ENCODE measurements at regions not wholly inside any gene's neighbourhood (a gene's known extent, or its start where the extent isn't known, plus 50 kb on each side); places are given as distances from the start of the nearest gene placed in this dataset.

GRCh38 chr18:76195601-76196000 is 299.4 kb downstream of the ZNF516 start:
- H3K9me2 ChIP-seq (replicated peaks; ENCODE audit: insufficient read depth, low read length): 0 out of 2 replicates have a peak, but pooled peaks cover 4% of the 10 kb centered on the region
- no peaks in the 10 kb centered on the region for H4K20me1 ChIP-seq (ENCODE audit: low read depth, low read length)
- 0 out of 2 replicates have a peak, but pooled peaks cover 5% of the 10 kb centered on the region for H3K27me3 ChIP-seq (ENCODE audit: low read length)
- H3K27ac ChIP-seq (ENCODE audit: low read depth, low read length): no peak overlapping the region
- no peaks in the 10 kb centered on the region for H3K79me2 ChIP-seq (ENCODE audit: insufficient read depth, low read length)
- H3F3A ChIP-seq (ENCODE audit: insufficient read depth): no peaks in the 10 kb centered on the region
- no peaks in the 10 kb centered on the region for H3K9me3 ChIP-seq (ENCODE audit: insufficient read depth, low read length)
- no peak overlapping the region for H3K9ac ChIP-seq (ENCODE audit: low read length)
- H3K4me2 ChIP-seq (ENCODE audit: low read depth, low read length, poor library complexity, severe bottlenecking): no peak overlapping the region
- H3K4me3 ChIP-seq (ENCODE audit: insufficient read depth, low read length, poor library complexity, severe bottlenecking): no peak overlapping the region
- TF ChIP-seq, protein P1, sequence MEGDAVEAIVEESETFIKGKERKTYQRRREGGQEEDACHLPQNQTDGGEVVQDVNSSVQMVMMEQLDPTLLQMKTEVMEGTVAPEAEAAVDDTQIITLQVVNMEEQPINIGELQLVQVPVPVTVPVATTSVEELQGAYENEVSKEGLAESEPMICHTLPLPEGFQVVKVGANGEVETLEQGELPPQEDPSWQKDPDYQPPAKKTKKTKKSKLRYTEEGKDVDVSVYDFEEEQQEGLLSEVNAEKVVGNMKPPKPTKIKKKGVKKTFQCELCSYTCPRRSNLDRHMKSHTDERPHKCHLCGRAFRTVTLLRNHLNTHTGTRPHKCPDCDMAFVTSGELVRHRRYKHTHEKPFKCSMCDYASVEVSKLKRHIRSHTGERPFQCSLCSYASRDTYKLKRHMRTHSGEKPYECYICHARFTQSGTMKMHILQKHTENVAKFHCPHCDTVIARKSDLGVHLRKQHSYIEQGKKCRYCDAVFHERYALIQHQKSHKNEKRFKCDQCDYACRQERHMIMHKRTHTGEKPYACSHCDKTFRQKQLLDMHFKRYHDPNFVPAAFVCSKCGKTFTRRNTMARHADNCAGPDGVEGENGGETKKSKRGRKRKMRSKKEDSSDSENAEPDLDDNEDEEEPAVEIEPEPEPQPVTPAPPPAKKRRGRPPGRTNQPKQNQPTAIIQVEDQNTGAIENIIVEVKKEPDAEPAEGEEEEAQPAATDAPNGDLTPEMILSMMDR (IDR thresholded peaks at IDR 0.05; ENCODE audit: insufficient read depth, low read length, poor library complexity, severe bottlenecking): no peak
- no peak for TF ChIP-seq EZH2phosphoT487 (conservative IDR thresholded peaks at IDR 0.05; ENCODE audit: low read length)
- no peak overlapping the region for H2AFZ ChIP-seq (ENCODE audit: low read depth, low read length, severe bottlenecking)
- H3K36me3 ChIP-seq (ENCODE audit: low read length): no peaks in the 10 kb centered on the region

GRCh38 chr18:76188097-76188496 is 306.9 kb downstream of the ZNF516 start:
- no peak for TF ChIP-seq EZH2phosphoT487 (conservative IDR thresholded peaks at IDR 0.05; ENCODE audit: low read length)
- TF ChIP-seq, protein P1 (IDR thresholded peaks at IDR 0.05; ENCODE audit: insufficient read depth, low read length, poor library complexity, severe bottlenecking): no peak
- Histone ChIP-seq H3K9me3 (ENCODE audit: insufficient read depth, low read length) (no peaks in the 10 kb centered on the region; the same call in 1 of the 2 replicates), H3K27ac (ENCODE audit: low read depth, low read length) (no peak overlapping the region), H3K27me3 (ENCODE audit: low read length) (0 out of 2 replicates have a peak, but pooled peaks cover 5% of the 10 kb centered on the region), H3K9me2 (replicated peaks; ENCODE audit: insufficient read depth, low read length) (no peaks in the 10 kb centered on the region), H3F3A (ENCODE audit: insufficient read depth) (no peaks in the 10 kb centered on the region), H3K9ac (ENCODE audit: low read length) (no peak overlapping the region), H3K36me3 (ENCODE audit: low read length) (no peaks in the 10 kb centered on the region), H2AFZ (ENCODE audit: low read depth, low read length, severe bottlenecking) (no peak overlapping the region), H3K4me2 (ENCODE audit: low read depth, low read length, poor library complexity, severe bottlenecking) (no peak overlapping the region), H3K4me3 (ENCODE audit: insufficient read depth, low read length, poor library complexity, severe bottlenecking) (no peak overlapping the region), H3K79me2 (ENCODE audit: insufficient read depth, low read length) (no peaks in the 10 kb centered on the region), H4K20me1 (ENCODE audit: low read depth, low read length) (no peaks in the 10 kb centered on the region)

DNA sequence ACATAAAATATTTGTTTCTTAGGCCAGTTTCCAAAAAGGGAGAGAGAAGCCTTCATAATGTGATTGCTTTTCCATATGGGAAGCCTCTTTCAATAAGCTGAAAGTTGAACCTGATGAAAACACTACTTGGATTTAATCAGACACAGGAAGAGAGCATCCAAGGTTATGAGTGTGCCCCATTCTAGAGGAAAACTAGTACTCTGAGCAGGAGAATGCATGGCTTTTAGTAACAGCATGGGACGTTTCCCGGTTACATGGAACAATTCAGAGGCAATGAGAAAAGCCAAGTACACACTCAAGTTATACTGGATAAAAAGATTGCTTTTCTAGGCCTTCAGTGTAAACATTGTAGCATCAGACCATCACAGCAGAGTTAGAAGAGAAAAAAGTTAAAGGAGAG is 315.8 kb downstream of the ZNF516 start:
- Histone ChIP-seq H3K27me3 (ENCODE audit: low read length) (no peaks in the 10 kb centered on the region), H3K36me3 (ENCODE audit: low read length) (no peaks in the 10 kb centered on the region)
- TF ChIP-seq EZH2phosphoT487 (conservative IDR thresholded peaks at IDR 0.05; ENCODE audit: low read length): no peak
- TF ChIP-seq, protein P1 (IDR thresholded peaks at IDR 0.05; ENCODE audit: insufficient read depth, low read length, poor library complexity, severe bottlenecking): no peak

More for the DNA sequence above, 315.8 kb downstream of the ZNF516 start:
- H3K79me2 ChIP-seq (ENCODE audit: insufficient read depth, low read length): no peaks in the 10 kb centered on the region
- H3K9ac ChIP-seq (ENCODE audit: low read length): no peak overlapping the region
- H3K4me2 ChIP-seq (ENCODE audit: low read depth, low read length, poor library complexity, severe bottlenecking): no peak overlapping the region
- H2AFZ ChIP-seq (ENCODE audit: low read depth, low read length, severe bottlenecking): no peak overlapping the region
- no peak overlapping the region for H3K27ac ChIP-seq (ENCODE audit: low read depth, low read length)
- H3K4me3 ChIP-seq (ENCODE audit: insufficient read depth, low read length, poor library complexity, severe bottlenecking): no peak overlapping the region
- H4K20me1 ChIP-seq (ENCODE audit: low read depth, low read length): no peaks in the 10 kb centered on the region
- H3K9me3 ChIP-seq (ENCODE audit: insufficient read depth, low read length): no peaks in the 10 kb centered on the region
- H3K9me2 ChIP-seq (replicated peaks; ENCODE audit: insufficient read depth, low read length): no peaks in the 10 kb centered on the region
- H3F3A ChIP-seq (ENCODE audit: insufficient read depth): no peaks in the 10 kb centered on the region
